Stimulated activated memory B cell treated with anti-CD40 and anti-IgM and Interleukin-4, amounts not matched to agents 10 μg/mL and 1 μg/mL and 100 μg/mL, for 72 hours (primary cell): ENCODE measurements at regions not wholly inside any gene's neighbourhood (a gene's known extent, or its start where the extent isn't known, plus 50 kb on each side); places are given as distances from the start of the nearest gene placed in this dataset.

Experiments
- ATAC-seq: fragments of 150-1000 bp; cut with Tn5 transposase; 2 replicates; pipeline ENCODE4 v1.10.0; 2021
- H3K27ac Mint-ChIP-seq: one replicate; pipeline ENCODE4 v1.8.0; 2022; ENCODE audit warnings: mild to moderate bottlenecking, mixed read lengths
- H3K27me3 Mint-ChIP-seq: one replicate; pipeline ENCODE4 v1.8.0; 2022; ENCODE audit warnings: mixed read lengths
- H3K36me3 Mint-ChIP-seq: one replicate; pipeline ENCODE4 v1.8.0; 2022; ENCODE audit warnings: mixed read lengths
- H3K4me1 Mint-ChIP-seq: one replicate; pipeline ENCODE4 v1.8.0; 2022; ENCODE audit warnings: mixed read lengths
- H3K4me3 Mint-ChIP-seq: one replicate; pipeline ENCODE4 v1.8.0; 2022; ENCODE audit warnings: mild to moderate bottlenecking, moderate library complexity, mixed read lengths
- H3K9me3 Mint-ChIP-seq: one replicate; pipeline ENCODE4 v1.8.0; 2022; ENCODE audit warnings: mixed read lengths

DNA sequence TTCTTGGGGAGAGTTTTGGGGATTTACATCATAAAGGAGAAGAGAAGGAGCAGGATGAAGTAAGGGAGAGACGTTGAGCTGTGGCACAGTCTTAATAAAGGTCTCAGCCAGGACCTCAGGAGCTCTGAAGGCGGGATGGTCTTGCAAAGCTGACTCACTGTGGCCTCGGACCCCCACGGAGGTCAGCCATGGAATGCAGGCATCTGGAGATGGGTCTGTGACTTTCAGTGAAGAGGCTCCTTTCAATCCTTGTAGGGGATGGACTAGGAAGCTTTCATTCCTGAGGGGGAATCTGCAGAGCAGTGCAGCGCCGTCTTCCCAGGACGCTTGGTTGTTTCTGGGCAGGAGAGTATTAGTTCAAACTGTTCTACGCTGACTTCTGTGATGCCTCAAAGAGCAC lies 65.7 kb upstream of the BASP1 start:
- H3K9me3 Mint-ChIP-seq, result peaks cover under 1% of the 10 kb centered on the region
- H3K4me1 Mint-ChIP-seq, result no peaks in the 10 kb centered on the region
- H3K27ac Mint-ChIP-seq, result no peak overlapping the region
- H3K4me3 Mint-ChIP-seq, result no peak overlapping the region
- no peak for ATAC-seq
- no peaks in the 10 kb centered on the region for H3K27me3 Mint-ChIP-seq
- H3K36me3 Mint-ChIP-seq, result no peaks in the 10 kb centered on the region

DNA sequence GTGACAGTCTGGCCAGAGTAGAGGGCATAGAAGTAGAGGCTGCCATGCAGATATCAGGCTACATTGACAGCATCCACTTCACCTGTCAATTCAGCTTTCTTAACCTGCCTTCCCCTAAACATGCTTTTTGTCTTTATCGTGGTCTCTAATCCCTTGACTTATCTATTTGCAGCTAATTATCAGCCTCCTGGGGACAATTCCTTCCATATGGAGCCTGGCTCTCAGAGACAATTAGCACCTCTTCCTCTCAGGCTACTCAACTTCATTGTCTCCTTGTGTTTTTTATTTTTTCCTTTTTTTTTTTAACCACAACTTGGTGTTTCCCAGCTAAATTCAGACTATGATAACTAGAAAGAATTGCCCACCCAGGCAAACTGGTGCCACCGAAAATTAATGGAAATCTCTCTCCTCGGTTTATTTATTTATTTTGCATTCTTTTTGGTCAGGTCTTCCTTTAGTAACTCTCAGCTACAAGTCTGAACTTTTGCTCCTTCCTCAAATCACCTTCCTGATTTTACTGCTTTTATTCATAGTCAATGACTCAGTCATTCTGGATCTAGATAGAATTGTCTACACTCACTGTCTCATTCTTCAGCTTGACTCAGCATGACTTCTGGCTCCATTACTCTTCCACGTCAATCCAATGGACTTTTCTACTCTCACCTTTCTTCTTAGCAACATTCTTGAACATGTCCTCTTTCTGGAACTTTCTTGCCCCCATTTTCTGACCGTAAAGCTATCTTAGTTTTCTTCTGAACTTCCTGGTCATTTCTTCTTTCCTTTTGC lies 63.0 kb upstream of the BASP1 start:
- Mint-ChIP-seq H3K27me3 (no peaks in the 10 kb centered on the region), H3K36me3 (no peaks in the 10 kb centered on the region), H3K4me1 (no peaks in the 10 kb centered on the region), H3K4me3 (no peak overlapping the region), H3K27ac (no peak overlapping the region), H3K9me3 (no peaks in the 10 kb centered on the region)
- ATAC-seq, result no peak

DNA sequence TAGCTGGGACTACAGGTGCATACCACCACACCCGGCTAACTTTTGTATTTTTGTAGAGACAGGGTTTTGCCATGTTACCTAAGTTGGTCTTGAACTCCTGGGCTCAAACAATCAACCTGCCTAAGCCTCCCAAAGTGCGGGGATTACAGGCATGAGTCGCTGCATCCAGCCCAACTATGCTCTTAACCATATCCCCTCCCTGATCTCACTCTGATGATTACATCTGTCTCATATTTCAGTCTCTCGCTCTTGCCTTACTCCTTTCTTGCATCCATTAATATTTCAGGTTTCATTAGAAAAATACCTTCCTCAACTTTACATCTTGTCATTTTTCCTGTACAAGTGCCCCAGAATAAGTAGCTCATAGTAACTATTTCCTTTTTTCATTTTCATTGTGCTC lies 61.0 kb upstream of the BASP1 start:
- H3K27ac Mint-ChIP-seq, result no peak overlapping the region
- H3K36me3 Mint-ChIP-seq, result no peaks in the 10 kb centered on the region
- H3K4me3 Mint-ChIP-seq, result no peak overlapping the region

DNA sequence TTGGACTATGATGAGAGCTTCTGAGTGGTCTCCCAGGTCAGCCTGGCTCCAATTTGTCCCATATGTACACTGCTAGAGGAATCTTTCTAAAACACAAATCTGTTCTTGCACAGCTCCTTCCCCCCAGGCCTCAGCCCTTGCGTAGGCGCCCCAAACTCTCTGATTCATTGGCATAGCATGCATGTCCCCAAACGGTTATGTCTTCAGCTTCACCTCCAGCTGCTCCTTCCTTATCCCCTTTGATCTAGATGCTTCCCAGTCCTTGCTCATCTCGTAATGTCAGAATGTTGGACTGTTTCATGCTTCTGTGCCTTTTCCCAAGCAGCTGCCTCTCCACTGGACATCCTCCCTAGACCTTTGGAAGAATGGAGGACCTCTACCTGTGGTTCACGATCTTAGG lies 60.1 kb upstream of the BASP1 start:
- H3K4me1 Mint-ChIP-seq, result no peaks in the 10 kb centered on the region
- H3K36me3 Mint-ChIP-seq, result no peaks in the 10 kb centered on the region
- ATAC-seq, result no peak
- H3K9me3 Mint-ChIP-seq, result no peaks in the 10 kb centered on the region
- no peak overlapping the region for H3K27ac Mint-ChIP-seq
- no peaks in the 10 kb centered on the region for H3K27me3 Mint-ChIP-seq
- H3K4me3 Mint-ChIP-seq, result no peak overlapping the region

More for the DNA sequence above, 61.0 kb upstream of the BASP1 start:
- ATAC-seq, result no peak
- no peaks in the 10 kb centered on the region for H3K27me3 Mint-ChIP-seq
- H3K4me1 Mint-ChIP-seq, result no peaks in the 10 kb centered on the region
- no peaks in the 10 kb centered on the region for H3K9me3 Mint-ChIP-seq

DNA sequence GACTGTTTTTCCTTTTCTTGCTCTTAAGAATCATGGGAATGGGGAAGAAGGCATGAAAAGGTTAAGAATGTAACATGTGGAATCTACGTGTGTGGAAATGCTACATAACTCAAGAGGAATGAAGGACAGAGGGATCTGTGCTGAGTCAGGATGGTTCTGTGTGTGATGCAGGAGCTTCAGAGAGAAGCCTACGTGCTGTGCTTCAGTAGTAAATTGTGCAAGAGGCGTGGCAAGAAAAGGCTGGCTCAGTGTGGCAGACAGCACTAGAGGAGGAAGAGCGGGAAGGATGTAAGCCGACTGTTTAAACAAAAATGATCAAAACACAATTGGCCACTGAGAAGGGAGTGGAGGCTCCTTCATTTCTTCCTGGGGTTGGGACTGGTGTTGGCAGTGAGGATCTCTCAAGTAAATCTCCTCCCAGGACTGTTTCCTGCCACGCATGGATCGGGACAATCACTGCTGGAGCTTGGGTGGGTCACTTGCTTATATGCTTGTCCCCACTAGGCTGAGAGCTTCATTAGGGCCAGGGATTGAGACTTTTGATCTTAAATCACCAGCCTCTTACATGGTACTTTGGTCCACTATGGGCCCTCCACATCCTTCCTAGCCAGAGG lies 59.4 kb upstream of the BASP1 start:
- H3K4me3 Mint-ChIP-seq, result no peak overlapping the region
- H3K27ac Mint-ChIP-seq, result no peak overlapping the region
- no peak for ATAC-seq

DNA sequence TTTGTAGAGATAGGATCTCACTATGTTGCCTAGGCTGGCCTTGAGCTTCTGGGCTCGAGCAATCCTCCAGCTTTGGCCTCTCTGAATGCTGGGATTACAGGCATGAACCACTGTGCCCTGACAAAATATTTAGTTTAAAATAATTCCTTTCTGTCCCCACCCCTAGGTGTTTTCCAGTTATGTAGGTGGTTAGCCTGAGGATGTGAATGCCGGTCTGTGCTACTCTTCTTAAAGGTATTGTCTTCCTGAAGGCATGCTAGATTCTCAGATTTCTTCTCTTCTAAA lies 56.7 kb upstream of the BASP1 start:
- H3K27ac Mint-ChIP-seq, result no peak overlapping the region
- H3K27me3 Mint-ChIP-seq, result no peaks in the 10 kb centered on the region
- H3K9me3 Mint-ChIP-seq, result peaks cover 3% of the 10 kb centered on the region
- H3K4me1 Mint-ChIP-seq, result no peaks in the 10 kb centered on the region
- ATAC-seq, result no peak
- no peaks in the 10 kb centered on the region for H3K36me3 Mint-ChIP-seq
- H3K4me3 Mint-ChIP-seq, result no peak overlapping the region

More for the DNA sequence above, 59.4 kb upstream of the BASP1 start:
- no peaks in the 10 kb centered on the region for H3K4me1 Mint-ChIP-seq
- no peaks in the 10 kb centered on the region for H3K27me3 Mint-ChIP-seq
- H3K9me3 Mint-ChIP-seq, result no peaks in the 10 kb centered on the region
- H3K36me3 Mint-ChIP-seq, result no peaks in the 10 kb centered on the region

DNA sequence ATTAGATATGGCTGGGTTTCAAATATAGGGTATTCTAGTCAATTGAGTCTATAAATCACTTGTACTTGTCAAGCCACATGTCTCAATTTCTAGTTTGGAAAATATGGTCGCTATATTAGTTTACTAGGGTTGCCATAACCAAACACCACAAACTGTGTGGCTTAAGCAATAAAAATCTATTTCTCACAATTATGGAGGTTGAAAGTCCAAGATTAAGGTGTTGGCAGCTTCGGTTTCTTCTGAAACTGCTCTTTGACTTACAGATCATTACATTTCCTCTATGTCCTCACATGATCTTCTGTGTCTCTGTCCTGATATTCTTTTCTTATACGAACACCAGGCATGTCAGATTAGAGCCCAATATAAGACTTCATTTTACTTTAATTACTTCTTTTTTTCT lies 55.8 kb upstream of the BASP1 start:
- Mint-ChIP-seq H3K36me3 (no peaks in the 10 kb centered on the region), H3K4me1 (no peaks in the 10 kb centered on the region), H3K27ac (no peak overlapping the region), H3K4me3 (no peak overlapping the region), H3K27me3 (no peaks in the 10 kb centered on the region), H3K9me3 (peaks cover 3% of the 10 kb centered on the region)
- no peak for ATAC-seq

DNA sequence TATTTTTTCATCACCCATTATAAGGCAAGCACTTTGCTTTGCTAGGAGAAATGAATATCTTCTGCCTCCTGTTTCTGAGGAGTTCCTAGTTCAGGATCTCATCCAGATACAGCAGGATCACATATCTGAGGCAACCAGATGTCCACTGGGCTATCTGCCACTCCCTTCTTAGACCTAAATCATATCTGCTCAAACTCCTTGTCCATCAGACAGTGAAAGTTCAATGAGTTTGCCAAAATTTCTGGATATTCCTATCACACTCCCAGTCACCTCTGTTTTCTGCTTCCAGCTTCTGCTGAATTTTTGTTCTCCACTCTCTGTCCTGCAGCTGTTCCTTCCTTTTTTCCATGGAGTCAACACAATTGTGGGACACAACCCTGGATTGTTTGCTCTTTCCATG lies 54.2 kb upstream of the BASP1 start:
- no peak overlapping the region for H3K27ac Mint-ChIP-seq
- H3K4me1 Mint-ChIP-seq, result no peaks in the 10 kb centered on the region
- no peak for ATAC-seq
- H3K4me3 Mint-ChIP-seq, result no peak overlapping the region
- no peaks in the 10 kb centered on the region for H3K27me3 Mint-ChIP-seq
- H3K9me3 Mint-ChIP-seq, result peaks cover 3% of the 10 kb centered on the region
- H3K36me3 Mint-ChIP-seq, result no peaks in the 10 kb centered on the region

DNA sequence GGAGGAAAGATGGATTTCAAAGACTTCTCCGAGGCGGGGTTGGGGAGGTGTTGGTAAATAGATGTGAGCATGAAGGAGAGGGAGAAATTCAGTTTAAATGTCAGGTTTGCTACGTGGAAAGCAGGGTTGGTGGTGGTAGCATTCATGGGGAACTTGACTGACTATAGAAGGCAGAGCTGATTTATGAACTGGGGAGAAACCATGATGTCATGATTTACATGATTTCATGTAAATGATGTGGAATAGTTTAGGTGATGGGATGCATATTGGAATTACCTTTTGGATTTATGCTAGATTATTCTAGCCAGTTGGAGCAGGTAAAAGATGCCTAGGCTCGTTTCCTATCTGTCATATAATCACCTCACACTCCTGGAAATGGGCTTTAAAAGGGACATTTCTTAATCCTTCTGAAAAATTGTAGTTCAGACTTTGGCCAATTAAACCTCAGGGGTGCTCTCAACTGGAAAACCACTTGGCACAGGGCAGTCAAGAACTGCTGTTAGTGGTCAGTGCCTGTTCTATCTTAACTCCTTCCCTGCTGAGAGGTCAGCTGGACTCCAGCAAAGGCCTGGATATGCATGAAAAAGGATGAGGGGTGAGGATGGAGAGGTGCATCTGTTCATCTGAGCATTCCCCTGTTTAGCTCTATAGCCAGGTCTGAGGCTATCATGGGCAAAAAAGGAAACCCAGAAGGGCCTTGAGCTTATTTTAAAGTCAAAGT lies 50.1 kb upstream of the BASP1 start:
- Mint-ChIP-seq H3K9me3 (peaks cover 3% of the 10 kb centered on the region), H3K4me1 (no peaks in the 10 kb centered on the region), H3K27ac (no peak overlapping the region), H3K4me3 (no peak overlapping the region), H3K27me3 (no peaks in the 10 kb centered on the region), H3K36me3 (no peaks in the 10 kb centered on the region)
- ATAC-seq, result no peak
